Effector memory CD8-positive, alpha-beta T cell (primary cell): ENCODE measurements at regions not wholly inside any gene's neighbourhood (a gene's known extent, or its start where the extent isn't known, plus 50 kb on each side); places are given as distances from the start of the nearest gene placed in this dataset.

Experiments used
- ATAC-seq: fragments of 150-1000 bp; cut with Tn5 transposase; replicated peaks from 2 replicates; pipeline ENCODE4 v1.10.0; 2021; ENCODE audit warnings: mild to moderate bottlenecking, moderate library complexity
- DNase-seq, 3 experiments: peaks; one replicate each; pipeline ENCODE4 v3.0.0; 2021
- H3K27ac Mint-ChIP-seq, 2 donors: one replicate each; pipeline ENCODE4 v1.8.0; 2022; ENCODE audit warnings: mild to moderate bottlenecking in 2 of 2, mixed read lengths in 2 of 2, moderate library complexity in 2 of 2
- H3K27me3 Mint-ChIP-seq, 2 donors: one replicate each; pipeline ENCODE4 v1.8.0; 2022; ENCODE audit warnings: mixed read lengths in 2 of 2
- H3K36me3 Mint-ChIP-seq: one replicate; pipeline ENCODE4 v1.8.0; 2022; ENCODE audit warnings: mild to moderate bottlenecking, moderate library complexity, mixed read lengths; ENCODE audit not compliant: insufficient read depth
- H3K4me1 Mint-ChIP-seq, 2 donors: one replicate each; pipeline ENCODE4 v1.8.0; 2022; ENCODE audit warnings: low read depth in 2 of 2, mixed read lengths in 2 of 2
- H3K4me3 Mint-ChIP-seq, 2 donors: one replicate each; pipeline ENCODE4 v1.8.0; 2022; ENCODE audit warnings: mild to moderate bottlenecking in 2 of 2, mixed read lengths in 2 of 2, moderate library complexity in 2 of 2
- H3K9me3 Mint-ChIP-seq, 2 donors: one replicate each; pipeline ENCODE4 v1.8.0; 2022; ENCODE audit warnings: mixed read lengths in 2 of 2

GRCh38 chr17:71464751-71465150 is 656.1 kb upstream of the SOX9 start:
- H3K4me3 Mint-ChIP-seq: no peak overlapping the region
- no peak overlapping the region for H3K27ac Mint-ChIP-seq
- H3K27me3 Mint-ChIP-seq: no peaks in the 10 kb centered on the region
- no peak for ATAC-seq
- H3K9me3 Mint-ChIP-seq: peaks cover 13 to 17% of the 10 kb centered on the region in 2 donors
- DNase-seq: no peak
- no peaks in the 10 kb centered on the region for H3K36me3 Mint-ChIP-seq
- H3K4me1 Mint-ChIP-seq: no peaks in the 10 kb centered on the region

- H3K4me3 Mint-ChIP-seq: no peak overlapping the region
- ATAC-seq: no peak
- H3K27ac Mint-ChIP-seq: no peak overlapping the region
- H3K27me3 Mint-ChIP-seq: no peaks in the 10 kb centered on the region
- H3K9me3 Mint-ChIP-seq: peaks cover 3 to 4% of the 10 kb centered on the region in 2 donors
- DNase-seq: no peak
- no peaks in the 10 kb centered on the region for H3K36me3 Mint-ChIP-seq
- no peaks in the 10 kb centered on the region for H3K4me1 Mint-ChIP-seq
Observed at GRCh38 chr17:71467719-71468118, 653.1 kb upstream of the SOX9 start.

GRCh38 chr17:71470062-71470461 is 650.8 kb upstream of the SOX9 start:
- Mint-ChIP-seq H3K9me3 (peaks cover 0 to 4% of the 10 kb centered on the region in 2 donors), H3K4me3 (no peak overlapping the region), H3K36me3 (no peaks in the 10 kb centered on the region), H3K27ac (no peak overlapping the region), H3K27me3 (no peaks in the 10 kb centered on the region), H3K4me1 (no peaks in the 10 kb centered on the region)
- DNase-seq (no peak), ATAC-seq (no peak)

- no peak overlapping the region for H3K4me3 Mint-ChIP-seq
- ATAC-seq (no peak), DNase-seq (no peak)
- no peaks in the 10 kb centered on the region for H3K27me3 Mint-ChIP-seq
- peaks cover 0 to 3% of the 10 kb centered on the region in 2 donors for H3K9me3 Mint-ChIP-seq
- H3K36me3 Mint-ChIP-seq: no peaks in the 10 kb centered on the region
- no peak overlapping the region for H3K27ac Mint-ChIP-seq
- H3K4me1 Mint-ChIP-seq: no peaks in the 10 kb centered on the region
Observed at GRCh38 chr17:71472809-71473789, 647.7 kb upstream of the SOX9 start.

GRCh38 chr17:71477356-71477755 is 643.5 kb upstream of the SOX9 start:
- H3K27ac Mint-ChIP-seq: no peak overlapping the region
- no peaks in the 10 kb centered on the region for H3K27me3 Mint-ChIP-seq
- ATAC-seq: no peak
- peaks cover 0 to 4% of the 10 kb centered on the region in 2 donors for H3K9me3 Mint-ChIP-seq
- H3K4me1 Mint-ChIP-seq: no peaks in the 10 kb centered on the region
- H3K36me3 Mint-ChIP-seq: no peaks in the 10 kb centered on the region
- no peak for DNase-seq
- no peak overlapping the region for H3K4me3 Mint-ChIP-seq

- Mint-ChIP-seq H3K4me3 (no peak overlapping the region), H3K9me3 (peaks cover 0 to 5% of the 10 kb centered on the region in 2 donors), H3K27me3 (no peaks in the 10 kb centered on the region), H3K27ac (no peak overlapping the region), H3K4me1 (no peaks in the 10 kb centered on the region), H3K36me3 (no peaks in the 10 kb centered on the region)
- ATAC-seq (no peak), DNase-seq (no peak)
Observed at GRCh38 chr17:71480099-71480498, 640.7 kb upstream of the SOX9 start.

GRCh38 chr17:71482625-71483024 is 638.2 kb upstream of the SOX9 start:
- Mint-ChIP-seq H3K27ac (no peak overlapping the region), H3K4me1 (no peaks in the 10 kb centered on the region), H3K27me3 (no peaks in the 10 kb centered on the region), H3K4me3 (no peak overlapping the region), H3K9me3 (peaks cover 0 to 5% of the 10 kb centered on the region in 2 donors), H3K36me3 (no peaks in the 10 kb centered on the region)
- DNase-seq (no peak), ATAC-seq (no peak)

- Mint-ChIP-seq H3K36me3 (no peaks in the 10 kb centered on the region), H3K9me3 (peaks cover 0 to 3% of the 10 kb centered on the region in 2 donors), H3K27me3 (no peaks in the 10 kb centered on the region), H3K4me3 (no peak overlapping the region), H3K27ac (no peak overlapping the region), H3K4me1 (no peaks in the 10 kb centered on the region)
- DNase-seq (no peak), ATAC-seq (no peak)
Observed at GRCh38 chr17:71484546-71484945, 636.3 kb upstream of the SOX9 start.

GRCh38 chr17:71485426-71485825 is 635.4 kb upstream of the SOX9 start:
- H3K4me1 Mint-ChIP-seq: no peaks in the 10 kb centered on the region
- H3K27me3 Mint-ChIP-seq: no peaks in the 10 kb centered on the region
- ATAC-seq (no peak), DNase-seq (no peak)
- H3K27ac Mint-ChIP-seq: no peak overlapping the region
- peaks cover 0 to 3% of the 10 kb centered on the region in 2 donors for H3K9me3 Mint-ChIP-seq
- H3K36me3 Mint-ChIP-seq: no peaks in the 10 kb centered on the region
- no peak overlapping the region for H3K4me3 Mint-ChIP-seq

GRCh38 chr17:71486261-71486660 is 634.6 kb upstream of the SOX9 start:
- Mint-ChIP-seq H3K4me1 (no peaks in the 10 kb centered on the region), H3K36me3 (no peaks in the 10 kb centered on the region), H3K4me3 (no peak overlapping the region), H3K27me3 (no peaks in the 10 kb centered on the region), H3K27ac (no peak overlapping the region), H3K9me3 (peaks cover 0 to 3% of the 10 kb centered on the region in 2 donors)
- ATAC-seq: no peak
- DNase-seq: no peak

- no peaks in the 10 kb centered on the region for H3K36me3 Mint-ChIP-seq
- H3K27ac Mint-ChIP-seq: no peak overlapping the region
- no peaks in the 10 kb centered on the region for H3K4me1 Mint-ChIP-seq
- DNase-seq (no peak), ATAC-seq (no peak)
- H3K9me3 Mint-ChIP-seq: peaks cover 0 to 5% of the 10 kb centered on the region in 2 donors
- H3K4me3 Mint-ChIP-seq: no peak overlapping the region
- no peaks in the 10 kb centered on the region for H3K27me3 Mint-ChIP-seq
Observed at GRCh38 chr17:71488851-71489250, 632.0 kb upstream of the SOX9 start.

- Mint-ChIP-seq H3K27me3 (no peaks in the 10 kb centered on the region), H3K27ac (no peak overlapping the region), H3K36me3 (no peaks in the 10 kb centered on the region), H3K4me1 (no peaks in the 10 kb centered on the region), H3K4me3 (no peak overlapping the region), H3K9me3 (peaks cover 0 to 3% of the 10 kb centered on the region in 2 donors)
- no peak for DNase-seq
- ATAC-seq: no peak
Observed at GRCh38 chr17:71494062-71494855, 626.6 kb upstream of the SOX9 start.

- DNase-seq: no peak
- Mint-ChIP-seq H3K27ac (no peak overlapping the region), H3K4me1 (no peaks in the 10 kb centered on the region), H3K4me3 (no peak overlapping the region), H3K36me3 (no peaks in the 10 kb centered on the region), H3K27me3 (no peaks in the 10 kb centered on the region), H3K9me3 (peaks cover 0 to 6% of the 10 kb centered on the region in 2 donors)
- ATAC-seq: no peak
Observed at GRCh38 chr17:71495420-71495819, 625.4 kb upstream of the SOX9 start.

- H3K27ac Mint-ChIP-seq: no peak overlapping the region
- no peaks in the 10 kb centered on the region for H3K27me3 Mint-ChIP-seq
- no peaks in the 10 kb centered on the region for H3K4me1 Mint-ChIP-seq
- H3K4me3 Mint-ChIP-seq: no peak overlapping the region
- H3K9me3 Mint-ChIP-seq: peaks cover 0 to 6% of the 10 kb centered on the region in 2 donors
- DNase-seq (no peak), ATAC-seq (no peak)
- H3K36me3 Mint-ChIP-seq: no peaks in the 10 kb centered on the region
Observed at GRCh38 chr17:71496552-71496951, 624.3 kb upstream of the SOX9 start.
